GM12873 (cell line): ENCODE measurements at regions not wholly inside any gene's neighbourhood (a gene's known extent, or its start where the extent isn't known, plus 50 kb on each side); places are given as distances from the start of the nearest gene placed in this dataset.

ENCODE experiments used
- CTCF ChIP-seq: IDR thresholded peaks from 2 replicates; pipeline ENCODE4 v1.5.1; 2012; ENCODE audit warnings: low read depth, mild to moderate bottlenecking, moderate library complexity, low read length, control low read depth; ENCODE audit not compliant: insufficient read depth; ENCODE audit errors: missing control alignments

- no peak for TF ChIP-seq CTCF
Observed at GRCh38 chr7:70997261-70997660, 134.7 kb upstream of the GALNT17 start.

GRCh38 chr7:71005109-71005508 is 126.8 kb upstream of the GALNT17 start:
- no peak for TF ChIP-seq CTCF

- no peak for TF ChIP-seq CTCF
Observed at GRCh38 chr7:71009636-71010035, 122.3 kb upstream of the GALNT17 start.

- TF ChIP-seq CTCF, result no peak
Observed at GRCh38 chr7:71015252-71015900, 116.6 kb upstream of the GALNT17 start.

GRCh38 chr7:71016401-71016800 is 115.5 kb upstream of the GALNT17 start:
- TF ChIP-seq CTCF, result no peak

- TF ChIP-seq CTCF, result no peak
Observed at GRCh38 chr7:71017602-71018001, 114.3 kb upstream of the GALNT17 start.

- TF ChIP-seq CTCF, result no peak
Observed at GRCh38 chr7:71019706-71020105, 112.2 kb upstream of the GALNT17 start.
